Retinal pigment epithelial cell (primary cell): ENCODE measurements at regions not wholly inside any gene's neighbourhood (a gene's known extent, or its start where the extent isn't known, plus 50 kb on each side); places are given as distances from the start of the nearest gene placed in this dataset.

ENCODE experiments used
- DNase-seq: peaks from one replicate; pipeline ENCODE4 v3.0.0-alpha.2; 2010; ENCODE audit warnings: low read depth
- H3K4me3 ChIP-seq: 2 replicates; pipeline ENCODE4 v1.5.1; 2011; ENCODE audit warnings: mild to moderate bottlenecking, low read length, control low read depth, moderate library complexity
- CTCF ChIP-seq: conservative IDR thresholded peaks from 2 replicates; pipeline ENCODE4 v1.5.1; 2011; ENCODE audit warnings: low read depth, low read length, control low read depth, inconsistent platforms

- no peak for TF ChIP-seq CTCF
- no peak overlapping the region for H3K4me3 ChIP-seq
- DNase-seq: no peak
Measured at GRCh38 chr4:125527681-125528080, 212.9 kb downstream of the FAT4 start.

GRCh38 chr4:125529071-125529470, 214.3 kb downstream of the FAT4 start:
- H3K4me3 ChIP-seq: no peak overlapping the region
- no peak for DNase-seq
- TF ChIP-seq CTCF: no peak

- no peak overlapping the region for H3K4me3 ChIP-seq
- no peak for TF ChIP-seq CTCF
- DNase-seq: no peak
Measured at GRCh38 chr4:125538670-125539069, 223.9 kb downstream of the FAT4 start.

GRCh38 chr4:125539691-125540090, 224.9 kb downstream of the FAT4 start:
- no peak for TF ChIP-seq CTCF
- H3K4me3 ChIP-seq: no peak overlapping the region
- DNase-seq: no peak

- TF ChIP-seq CTCF: no peak
- H3K4me3 ChIP-seq: no peak overlapping the region
- DNase-seq: no peak
Measured at GRCh38 chr4:125541836-125542385, 227.2 kb downstream of the FAT4 start.

GRCh38 chr4:125546272-125546671, 231.5 kb downstream of the FAT4 start:
- no peak for TF ChIP-seq CTCF

GRCh38 chr4:125547836-125548235, 233.1 kb downstream of the FAT4 start:
- H3K4me3 ChIP-seq: no peak overlapping the region
- TF ChIP-seq CTCF: no peak
- DNase-seq: no peak

More at GRCh38 chr4:125546272-125546671, 231.5 kb downstream of the FAT4 start:
- no peak for DNase-seq
- H3K4me3 ChIP-seq: no peak overlapping the region
